GM12891 (cell line): ENCODE measurements at regions not wholly inside any gene's neighbourhood (a gene's known extent, or its start where the extent isn't known, plus 50 kb on each side); places are given as distances from the start of the nearest gene placed in this dataset.

Experiments
- PAX5 ChIP-seq: IDR thresholded peaks from 2 replicates; pipeline ENCODE4 v1.6.1; 2011; ENCODE audit warnings: low read length, moderate library complexity, mild to moderate bottlenecking; ENCODE audit not compliant: insufficient read depth, severe bottlenecking
- POLR2A ChIP-seq: IDR thresholded peaks from 2 replicates; pipeline ENCODE4 v1.6.1; 2011; ENCODE audit warnings: low read depth, low read length, control low read depth
- POLR2AphosphoS5 ChIP-seq: IDR thresholded peaks from 2 replicates; pipeline ENCODE4 v1.6.1; 2011; ENCODE audit warnings: low read depth, low read length, control low read depth
- POU2F2 ChIP-seq: IDR thresholded peaks from 2 replicates; pipeline ENCODE4 v1.6.1; 2011; ENCODE audit warnings: low read depth, mild to moderate bottlenecking, control low read depth, low read length, moderate library complexity
- SPI1 ChIP-seq: IDR thresholded peaks from 2 replicates; pipeline ENCODE4 v1.6.1; 2011; ENCODE audit warnings: low read depth, low read length, control low read depth
- TAF1 ChIP-seq: IDR thresholded peaks from 2 replicates; pipeline ENCODE4 v1.6.1; 2011; ENCODE audit warnings: low read depth, low read length, control low read depth

- TF ChIP-seq POLR2AphosphoS5 (no peak), POLR2A (no peak), TAF1 (no peak), SPI1 (no peak), POU2F2 (no peak), PAX5 (no peak)
Observed at GRCh38 chr10:113977174-113977573, 66.5 kb upstream of the ADRB1 start.
